ENCODE measurements at regions not wholly inside any gene's neighbourhood (a gene's known extent, or its start where the extent isn't known, plus 50 kb on each side); places are given as distances from the start of the nearest gene placed in this dataset.

DNA sequence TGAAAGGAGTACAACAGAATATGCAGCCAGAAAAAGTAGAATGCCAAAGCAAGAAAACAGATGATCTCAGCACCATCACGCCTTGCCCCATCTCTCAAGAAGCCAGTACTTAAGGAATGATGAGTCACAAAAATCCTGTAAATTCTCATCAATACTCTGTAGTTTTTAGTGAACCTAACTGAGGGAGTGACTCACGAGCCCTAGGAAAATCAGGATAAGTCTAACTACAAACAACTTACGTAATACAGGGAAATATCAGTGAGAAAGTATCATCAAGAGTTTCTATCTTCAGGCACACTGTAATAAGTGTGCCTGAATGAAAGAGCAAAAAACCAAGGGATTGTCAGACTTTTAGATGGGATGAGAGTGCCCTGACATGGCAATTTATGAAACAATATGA lies 644.4 kb downstream of the STPG2 start:
- TF ChIP-seq, protein P1, sequence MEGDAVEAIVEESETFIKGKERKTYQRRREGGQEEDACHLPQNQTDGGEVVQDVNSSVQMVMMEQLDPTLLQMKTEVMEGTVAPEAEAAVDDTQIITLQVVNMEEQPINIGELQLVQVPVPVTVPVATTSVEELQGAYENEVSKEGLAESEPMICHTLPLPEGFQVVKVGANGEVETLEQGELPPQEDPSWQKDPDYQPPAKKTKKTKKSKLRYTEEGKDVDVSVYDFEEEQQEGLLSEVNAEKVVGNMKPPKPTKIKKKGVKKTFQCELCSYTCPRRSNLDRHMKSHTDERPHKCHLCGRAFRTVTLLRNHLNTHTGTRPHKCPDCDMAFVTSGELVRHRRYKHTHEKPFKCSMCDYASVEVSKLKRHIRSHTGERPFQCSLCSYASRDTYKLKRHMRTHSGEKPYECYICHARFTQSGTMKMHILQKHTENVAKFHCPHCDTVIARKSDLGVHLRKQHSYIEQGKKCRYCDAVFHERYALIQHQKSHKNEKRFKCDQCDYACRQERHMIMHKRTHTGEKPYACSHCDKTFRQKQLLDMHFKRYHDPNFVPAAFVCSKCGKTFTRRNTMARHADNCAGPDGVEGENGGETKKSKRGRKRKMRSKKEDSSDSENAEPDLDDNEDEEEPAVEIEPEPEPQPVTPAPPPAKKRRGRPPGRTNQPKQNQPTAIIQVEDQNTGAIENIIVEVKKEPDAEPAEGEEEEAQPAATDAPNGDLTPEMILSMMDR (IDR thresholded peaks at IDR 0.05; ENCODE audit: low read length) = no peak
- TF ChIP-seq EZH2 (IDR thresholded peaks at IDR 0.05; ENCODE audit: borderline replicate concordance, low read length) = no peak
